Spleen (tissue), 7 donors: ENCODE measurements at regions not wholly inside any gene's neighbourhood (a gene's known extent, or its start where the extent isn't known, plus 50 kb on each side); places are given as distances from the start of the nearest gene placed in this dataset.

Experiments used
- POLR2A ChIP-seq, 3 donors: fragments of 450-650 bp; IDR thresholded peaks; one replicate each; pipeline ENCODE4 v1.5.1; 2017; ENCODE audit warnings: antibody characterized with exemption in 3 of 3, mild to moderate bottlenecking in 1 of 3
- POLR2AphosphoS5 ChIP-seq, 3 donors: sonication (generic); formaldehyde crosslinking; IDR thresholded peaks; one replicate each; pipeline ENCODE4 v1.5.1; 2017; ENCODE audit warnings: antibody characterized with exemption in 3 of 3
- TF ChIP-seq, protein P1 (sequence below), 11 experiments: fragments of 200-600 bp in 7 of 11; fragments of 450-650 bp in 4 of 11; sonication (generic) in 4 of 11; IDR thresholded peaks in 8 of 11; conservative IDR thresholded peaks in 3 of 11; 1 replicate in 7 of 11; 2 replicates in 4 of 11; pipeline versions ENCODE4 v1.4.0 to v1.8.0; 2016 to 2021; ENCODE audit warnings: antibody characterized with exemption in 11 of 11, inconsistent platforms in 4 of 11, mild to moderate bottlenecking in 1 of 11
- donor health status: DM: no; HTN: no; CAD: no; lungs with moderate emphysema.
- donor health status: DM: no; HTN: no; CAD: no.
- donor health status: DM: no; HTN: no; CAD: no.

DNA sequence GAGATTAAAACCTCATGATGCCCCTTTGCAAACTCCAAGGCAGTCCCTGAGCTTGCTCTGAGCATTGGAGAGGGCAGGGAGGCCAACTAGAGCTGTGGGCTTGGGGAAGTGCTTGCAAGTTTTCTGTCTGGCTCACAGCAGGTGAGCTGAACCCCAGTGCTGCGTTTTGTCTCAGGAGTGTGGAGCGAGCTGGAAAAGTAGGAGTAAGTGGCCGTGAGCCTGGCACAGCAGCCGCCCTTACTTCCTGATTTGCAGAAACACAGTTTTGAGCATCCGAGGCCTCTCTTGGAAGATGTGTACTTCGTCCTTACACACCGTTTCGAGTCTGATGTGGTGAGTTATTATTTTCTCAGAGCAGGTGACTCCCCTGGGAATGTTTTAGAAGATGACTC, 221.2 kb upstream of the C1orf174 start:
- TF ChIP-seq, protein P1, sequence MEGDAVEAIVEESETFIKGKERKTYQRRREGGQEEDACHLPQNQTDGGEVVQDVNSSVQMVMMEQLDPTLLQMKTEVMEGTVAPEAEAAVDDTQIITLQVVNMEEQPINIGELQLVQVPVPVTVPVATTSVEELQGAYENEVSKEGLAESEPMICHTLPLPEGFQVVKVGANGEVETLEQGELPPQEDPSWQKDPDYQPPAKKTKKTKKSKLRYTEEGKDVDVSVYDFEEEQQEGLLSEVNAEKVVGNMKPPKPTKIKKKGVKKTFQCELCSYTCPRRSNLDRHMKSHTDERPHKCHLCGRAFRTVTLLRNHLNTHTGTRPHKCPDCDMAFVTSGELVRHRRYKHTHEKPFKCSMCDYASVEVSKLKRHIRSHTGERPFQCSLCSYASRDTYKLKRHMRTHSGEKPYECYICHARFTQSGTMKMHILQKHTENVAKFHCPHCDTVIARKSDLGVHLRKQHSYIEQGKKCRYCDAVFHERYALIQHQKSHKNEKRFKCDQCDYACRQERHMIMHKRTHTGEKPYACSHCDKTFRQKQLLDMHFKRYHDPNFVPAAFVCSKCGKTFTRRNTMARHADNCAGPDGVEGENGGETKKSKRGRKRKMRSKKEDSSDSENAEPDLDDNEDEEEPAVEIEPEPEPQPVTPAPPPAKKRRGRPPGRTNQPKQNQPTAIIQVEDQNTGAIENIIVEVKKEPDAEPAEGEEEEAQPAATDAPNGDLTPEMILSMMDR (IDR thresholded peaks at IDR 0.05 in 8 of 11, conservative IDR thresholded peaks at IDR 0.05 in 3 of 11) = no peak
- TF ChIP-seq POLR2A (IDR thresholded peaks at IDR 0.05) (no peak), POLR2AphosphoS5 (IDR thresholded peaks at IDR 0.05) (no peak)
